SK-N-SH treated with all-trans-retinoic acid at 6 μM for 48 hours (cell line): ENCODE measurements at regions not wholly inside any gene's neighbourhood (a gene's known extent, or its start where the extent isn't known, plus 50 kb on each side); places are given as distances from the start of the nearest gene placed in this dataset.

Experiments used
- ATAC-seq: fragments of 200-7000 bp; cut with Tn5 transposase; 3 replicates; pipeline ENCODE4 v1.9.1; 2020; ENCODE audit warnings: mild to moderate bottlenecking, moderate library complexity
- ARNTL ChIP-seq: fragments of 450-650 bp; formaldehyde crosslinking; IDR thresholded peaks from 2 replicates; pipeline ENCODE4 v1.5.0; 2020; ENCODE audit warnings: low read depth, mild to moderate bottlenecking, moderate library complexity, borderline replicate concordance
- CREB5 ChIP-seq: fragments of 250-450 bp; sonication (Bioruptor Pico); IDR thresholded peaks from 2 replicates; pipeline ENCODE4 v1.5.1; 2020; ENCODE audit warnings: low read depth, mild to moderate bottlenecking, moderate library complexity
- CSDC2 ChIP-seq: fragments of 250-450 bp; sonication (Bioruptor Pico); IDR thresholded peaks from 2 replicates; pipeline ENCODE4 v1.5.0; 2020; ENCODE audit warnings: mild to moderate bottlenecking, moderate library complexity
- CSRNP3 ChIP-seq: fragments of 250-450 bp; sonication (Bioruptor Pico); IDR thresholded peaks from 2 replicates; pipeline ENCODE4 v1.5.1; 2021; ENCODE audit warnings: mild to moderate bottlenecking, moderate library complexity
- ESRRG ChIP-seq: fragments of 250-450 bp; sonication (Bioruptor Pico); IDR thresholded peaks from 2 replicates; pipeline ENCODE4 v1.6.1; 2021; ENCODE audit warnings: mild to moderate bottlenecking
- GLIS3 ChIP-seq: fragments of 250-450 bp; sonication (Bioruptor Pico); IDR thresholded peaks from 2 replicates; pipeline ENCODE4 v1.5.0; 2020; ENCODE audit warnings: mild to moderate bottlenecking, moderate library complexity
- ISL1 ChIP-seq: fragments of 250-450 bp; sonication (Bioruptor Pico); IDR thresholded peaks from 2 replicates; pipeline ENCODE4 v2.1.2; 2022; ENCODE audit warnings: mild to moderate bottlenecking, moderate library complexity
- OSR1 ChIP-seq: fragments of 250-450 bp; sonication (Bioruptor Pico); IDR thresholded peaks from 2 replicates; pipeline ENCODE4 v1.8.0; 2022; ENCODE audit warnings: moderate library complexity, mild to moderate bottlenecking, inconsistent platforms
- PATZ1 ChIP-seq: fragments of 250-450 bp; sonication (Bioruptor Pico); IDR thresholded peaks from 2 replicates; pipeline ENCODE4 v1.8.0; 2020; ENCODE audit warnings: mild to moderate bottlenecking, moderate library complexity, borderline replicate concordance
- POU6F1 ChIP-seq: fragments of 250-450 bp; sonication (Bioruptor Pico); IDR thresholded peaks from 2 replicates; pipeline ENCODE4 v1.8.0; 2021; ENCODE audit warnings: low read depth, mild to moderate bottlenecking, moderate library complexity, borderline replicate concordance
- PPARA ChIP-seq: fragments of 250-450 bp; sonication (Bioruptor Pico); IDR thresholded peaks from 2 replicates; pipeline ENCODE4 v1.5.0; 2020; ENCODE audit warnings: mild to moderate bottlenecking, borderline replicate concordance
- RARB ChIP-seq: fragments of 250-450 bp; sonication (Bioruptor Pico); IDR thresholded peaks from 2 replicates; pipeline ENCODE4 v1.8.0; 2021; ENCODE audit warnings: mild to moderate bottlenecking, moderate library complexity
- TCF4 ChIP-seq: fragments of 250-450 bp; sonication (Bioruptor Pico); IDR thresholded peaks from 2 replicates; pipeline ENCODE4 v1.8.0; 2021; ENCODE audit warnings: mild to moderate bottlenecking, moderate library complexity, borderline replicate concordance
- TOX ChIP-seq: fragments of 250-450 bp; sonication (Bioruptor Pico); IDR thresholded peaks from 2 replicates; pipeline ENCODE4 v1.8.0; 2021; ENCODE audit warnings: mild to moderate bottlenecking, moderate library complexity, borderline replicate concordance
- TSHZ2 ChIP-seq: fragments of 250-450 bp; sonication (Bioruptor Pico); IDR thresholded peaks from 2 replicates; pipeline ENCODE4 v1.5.0; 2020; ENCODE audit warnings: mild to moderate bottlenecking, moderate library complexity
- ZC3H10 ChIP-seq: fragments of 250-450 bp; sonication (Bioruptor Pico); IDR thresholded peaks from 2 replicates; pipeline ENCODE4 v1.5.1; 2021; ENCODE audit warnings: mild to moderate bottlenecking, moderate library complexity
- ZFP3 ChIP-seq: fragments of 250-450 bp; sonication (Bioruptor Pico); IDR thresholded peaks from 2 replicates; pipeline ENCODE4 v1.5.0; 2020; ENCODE audit warnings: mild to moderate bottlenecking, moderate library complexity
- ZFP30 ChIP-seq: fragments of 450-650 bp; formaldehyde crosslinking; IDR thresholded peaks from 2 replicates; pipeline ENCODE4 v1.5.0; 2022; ENCODE audit warnings: mild to moderate bottlenecking, moderate library complexity
- ZNF565 ChIP-seq: fragments of 450-650 bp; formaldehyde crosslinking; conservative IDR thresholded peaks from 2 replicates; pipeline ENCODE4 v1.5.0; 2020; ENCODE audit warnings: low read depth, mild to moderate bottlenecking, moderate library complexity
- ZNF70 ChIP-seq: fragments of 450-650 bp; formaldehyde crosslinking; IDR thresholded peaks from 2 replicates; pipeline ENCODE4 v1.5.0; 2020; ENCODE audit warnings: mild to moderate bottlenecking, moderate library complexity
- ZNF8 ChIP-seq: fragments of 450-650 bp; formaldehyde crosslinking; IDR thresholded peaks from 2 replicates; pipeline ENCODE4 v1.5.0; 2020; ENCODE audit warnings: mild to moderate bottlenecking, moderate library complexity

- TF ChIP-seq ZFP3 (CRISPR knock-in tag) = no peak
- no peak for TF ChIP-seq ZNF8 (CRISPR knock-in tag)
- no peak for TF ChIP-seq ZC3H10
- TF ChIP-seq TOX (CRISPR knock-in tag) = no peak
- TF ChIP-seq ZNF565 = no peak
- no peak for TF ChIP-seq CREB5 (CRISPR knock-in tag)
- no peak for TF ChIP-seq ARNTL (CRISPR knock-in tag)
- no peak for TF ChIP-seq RARB (CRISPR knock-in tag)
- ATAC-seq = no peak
These were observed 295.9 kb upstream of the N4BP1 start for GRCh38 chr16:48905632-48906505.

- TF ChIP-seq OSR1 (no peak), PATZ1 (no peak), ZNF70 (CRISPR knock-in tag) (no peak), TSHZ2 (CRISPR knock-in tag) (no peak), PPARA (CRISPR knock-in tag) (no peak), CSRNP3 (CRISPR knock-in tag) (no peak), ZNF8 (CRISPR knock-in tag) (no peak), ZC3H10 (no peak), ZFP30 (no peak), ISL1 (no peak), CREB5 (CRISPR knock-in tag) (no peak), ZFP3 (CRISPR knock-in tag) (no peak), RARB (CRISPR knock-in tag) (no peak), POU6F1 (CRISPR knock-in tag) (no peak)
- TF ChIP-seq, all 23 proteins: peak for 0
- no peak for ATAC-seq
These were observed 294.4 kb upstream of the N4BP1 start for GRCh38 chr16:48904333-48904732.

GRCh38 chr16:48903039-48903438, 293.1 kb upstream of the N4BP1 start:
- ATAC-seq = no peak
- TF ChIP-seq OSR1 (no peak), ESRRG (no peak), PATZ1 (no peak), GLIS3 (CRISPR knock-in tag) (no peak), ZNF565 (no peak), ZNF8 (CRISPR knock-in tag) (no peak), CSDC2 (CRISPR knock-in tag) (no peak), ZFP30 (no peak), TCF4 (CRISPR knock-in tag) (no peak), TSHZ2 (CRISPR knock-in tag) (no peak), ZC3H10 (no peak), TOX (CRISPR knock-in tag) (no peak)
